ENCODE measurements at regions not wholly inside any gene's neighbourhood (a gene's known extent, or its start where the extent isn't known, plus 50 kb on each side); places are given as distances from the start of the nearest gene placed in this dataset.
"Not testable (repeated sequence)": the region's sequence is repeated elsewhere in the genome, so short reads cannot be mapped to it uniquely, and the experiment has no call there.

DNA sequence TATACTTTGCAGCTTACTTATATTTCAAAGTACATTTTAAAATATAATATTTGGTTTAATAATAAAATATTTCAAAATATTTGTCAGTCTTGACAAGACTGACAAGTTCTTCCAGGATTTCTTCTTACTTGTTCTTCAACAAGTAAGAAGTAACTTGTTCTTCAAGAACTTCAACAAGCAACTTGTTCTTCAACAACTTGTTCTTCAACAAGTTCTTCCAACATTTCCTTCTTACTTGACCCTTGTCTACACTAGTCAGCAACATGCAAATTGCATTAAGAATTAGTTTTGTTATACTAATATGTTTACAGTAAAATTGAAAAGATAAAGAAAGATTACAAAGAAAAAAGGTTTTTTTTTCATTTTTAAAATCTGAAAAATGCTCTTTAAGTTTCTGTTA lies 731.7 kb downstream of the NSUN3 start:
- intact Hi-C loops (cut with micrococcal nuclease) = no loop called here

DNA sequence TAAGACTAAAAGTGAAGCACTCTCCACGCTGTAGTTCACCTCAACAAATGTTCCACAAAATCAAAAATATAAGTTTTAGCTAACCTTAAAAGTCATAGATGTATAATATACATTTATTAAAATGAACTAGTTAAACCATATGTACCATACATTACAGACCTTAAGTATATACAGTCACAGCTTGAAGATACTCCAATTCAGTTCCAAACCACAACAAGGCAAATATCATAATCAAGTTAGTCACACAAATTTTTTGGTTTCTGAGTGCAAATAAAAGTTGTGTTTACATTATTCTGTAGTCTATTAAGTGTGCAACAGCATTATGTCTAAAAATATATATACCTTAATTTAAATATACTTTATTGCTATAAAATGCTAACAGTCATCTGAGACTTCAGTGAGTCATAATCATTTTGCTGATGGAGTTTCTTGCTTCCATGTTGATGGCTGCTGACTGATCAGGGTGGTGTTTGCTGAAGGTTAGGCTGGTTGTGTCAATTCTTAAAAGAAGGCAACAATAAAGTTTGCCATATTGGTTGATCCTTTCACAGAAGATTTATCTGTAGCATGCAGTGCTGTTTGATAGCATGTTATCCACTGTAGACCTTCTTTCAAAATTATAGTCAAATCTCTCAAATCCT lies 736.7 kb downstream of the NSUN3 start:
- intact Hi-C loops (cut with micrococcal nuclease) = no loop called here

DNA sequence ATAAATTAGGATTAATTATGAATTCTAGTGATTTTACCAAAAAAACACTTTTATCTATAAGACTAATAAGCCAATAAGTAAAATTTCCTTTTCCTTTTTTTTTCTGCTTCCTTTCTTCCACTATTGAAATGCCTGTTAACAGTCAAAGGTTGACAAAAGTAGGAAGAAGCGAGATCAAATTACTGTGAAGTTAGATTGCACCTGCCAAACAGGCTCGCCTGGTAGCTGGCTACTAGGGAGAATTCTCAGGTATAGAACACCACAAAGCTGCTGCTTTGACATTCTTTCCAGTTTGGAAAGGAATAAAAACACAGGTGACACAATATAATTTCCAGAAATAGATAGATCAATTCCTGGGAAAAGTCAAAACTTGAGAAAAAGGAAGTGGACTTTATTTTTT lies 749.0 kb downstream of the NSUN3 start:
- intact Hi-C loops (cut with micrococcal nuclease) = no loop called here

DNA sequence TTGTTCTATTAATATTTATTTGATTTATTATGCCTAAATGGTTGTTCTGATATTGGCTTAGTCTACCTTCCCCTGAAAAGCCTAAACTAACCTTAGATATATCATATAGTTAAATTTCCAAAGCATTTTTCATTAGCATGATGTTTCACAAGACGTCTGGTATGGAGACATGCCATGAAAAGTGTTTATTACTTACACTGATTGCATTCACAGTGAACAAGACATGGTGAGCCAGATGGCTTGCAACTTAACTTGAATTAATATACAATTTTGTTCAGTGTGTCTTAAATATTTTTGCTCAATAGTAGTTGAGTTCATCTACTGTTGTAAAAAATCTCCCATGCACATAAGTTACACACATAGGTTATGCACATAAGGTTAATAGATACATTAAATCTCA lies 758.4 kb downstream of the NSUN3 start:
- intact Hi-C loops (cut with micrococcal nuclease) = no loop called here

DNA sequence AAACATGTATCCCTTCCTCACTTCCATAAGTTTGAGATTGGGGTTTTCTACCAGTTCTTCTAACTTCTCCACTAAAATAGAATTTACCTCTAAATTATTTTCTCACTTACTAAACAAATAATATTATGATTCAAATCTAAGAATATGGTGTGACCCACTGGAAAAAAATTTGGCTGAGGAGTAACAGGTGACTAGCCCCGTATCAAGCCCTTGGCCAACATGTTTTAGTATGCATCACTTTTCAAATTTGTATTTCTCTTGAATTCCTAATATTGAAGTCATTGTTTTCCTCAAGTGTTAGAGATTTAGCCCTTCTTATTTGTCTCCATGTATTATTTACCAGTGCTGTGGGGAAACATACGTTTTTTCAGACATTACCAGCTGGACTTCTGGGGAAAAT lies 759.4 kb downstream of the NSUN3 start:
- intact Hi-C loops (cut with micrococcal nuclease) = no loop called here

DNA sequence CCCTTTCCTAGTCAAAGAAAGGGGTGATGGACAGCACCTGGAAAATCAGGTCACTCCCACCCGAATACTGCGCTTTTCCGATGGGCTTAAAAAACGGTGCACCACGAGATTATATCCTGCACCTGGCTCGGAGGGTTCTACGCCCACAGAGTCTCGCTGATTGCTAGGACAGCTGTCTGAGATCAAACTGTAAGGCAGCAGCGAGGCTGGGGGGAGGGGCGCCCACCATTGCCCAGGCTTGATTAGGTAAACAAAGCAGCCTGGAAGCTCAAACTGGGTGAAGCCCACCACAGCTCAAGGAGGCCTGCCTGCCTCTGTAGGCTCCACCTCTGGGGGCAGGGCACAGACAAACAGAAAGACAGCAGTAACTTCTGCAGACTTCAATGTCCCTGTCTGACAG lies 783.4 kb downstream of the NSUN3 start:
- intact Hi-C loops (cut with micrococcal nuclease) = not testable (repeated sequence)

DNA sequence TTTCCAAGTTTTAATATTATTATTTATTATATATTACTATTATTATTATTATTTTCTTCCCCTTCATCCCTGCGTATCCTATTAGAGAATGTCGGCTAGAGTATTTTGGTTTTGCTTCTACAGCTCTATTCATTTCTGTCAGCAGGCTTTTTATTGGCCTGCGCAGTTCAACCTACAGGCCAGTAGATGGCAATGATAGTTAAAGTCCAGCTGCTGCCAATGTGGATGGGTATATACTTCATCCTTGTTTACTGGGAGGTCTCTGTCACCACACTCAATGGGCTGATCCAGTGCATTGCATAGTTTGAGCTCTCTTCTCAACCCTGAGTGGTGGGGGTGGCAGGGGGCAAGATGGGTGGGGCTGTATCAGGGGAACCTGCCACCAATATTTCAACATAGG lies 799.8 kb downstream of the NSUN3 start:
- intact Hi-C loops (cut with micrococcal nuclease) = no loop called here

DNA sequence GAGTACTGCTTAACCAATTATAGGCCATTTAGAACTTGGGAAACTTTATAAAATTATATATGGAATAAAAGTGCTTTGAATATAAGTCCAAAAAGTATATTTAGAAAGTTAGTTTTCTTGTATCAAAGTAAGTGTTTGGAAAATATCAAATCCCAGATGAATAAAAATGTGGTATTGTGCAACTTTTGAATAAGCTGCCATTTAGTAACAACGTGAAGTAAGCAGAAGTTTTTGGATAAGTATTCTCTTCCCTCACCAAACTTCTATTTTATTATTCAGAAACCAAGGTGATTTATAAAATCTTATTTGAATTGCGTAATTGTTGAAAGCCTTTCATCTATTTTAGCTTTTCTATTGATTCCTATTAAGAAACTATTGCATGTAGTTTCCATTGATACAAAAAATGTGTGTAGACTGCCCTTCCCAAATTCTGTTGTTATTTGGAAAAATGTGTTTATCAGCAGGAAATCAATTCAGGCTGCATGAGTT lies 806.2 kb downstream of the NSUN3 start:
- intact Hi-C loops (cut with micrococcal nuclease) = no loop called here

DNA sequence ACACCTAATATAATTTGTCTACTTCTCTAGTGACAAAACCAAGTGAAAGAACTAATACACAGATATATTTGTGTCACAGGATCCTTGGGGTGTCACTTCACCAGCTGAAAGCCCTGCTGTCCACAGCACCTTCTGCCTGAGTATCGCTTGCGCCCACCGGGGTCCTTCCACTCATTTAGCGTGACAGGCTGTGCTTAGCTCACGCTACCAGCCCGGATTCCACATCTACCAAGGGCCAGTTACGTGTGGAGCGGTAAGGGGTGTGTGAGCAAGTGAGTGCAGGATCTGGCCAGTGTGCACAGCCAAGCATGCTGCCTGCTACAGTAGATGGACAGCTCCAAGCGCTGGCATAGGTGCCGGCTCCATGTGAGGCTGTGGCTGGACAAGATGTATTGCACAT lies 810.9 kb downstream of the NSUN3 start:
- intact Hi-C loops (cut with micrococcal nuclease) = no loop called here

DNA sequence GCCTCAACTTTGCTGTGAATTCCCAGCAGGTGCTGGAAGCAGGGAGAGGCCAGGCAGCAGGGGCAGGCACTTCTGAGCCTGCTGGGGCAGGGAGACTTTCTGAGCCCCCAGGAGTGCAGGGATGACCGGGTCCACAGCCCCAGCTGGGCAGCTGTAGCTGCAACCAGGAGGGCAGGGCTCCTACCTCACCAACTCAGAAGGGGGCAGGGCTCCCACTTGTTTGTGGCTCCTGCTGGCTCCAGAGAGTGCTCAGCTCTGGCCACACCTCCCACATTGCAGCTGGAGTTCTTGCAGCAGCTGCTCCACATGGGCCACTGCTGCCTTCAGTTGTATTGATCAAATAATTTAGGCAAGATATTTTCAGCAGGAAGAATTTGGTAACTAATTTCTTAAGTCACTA lies 812.3 kb downstream of the NSUN3 start:
- intact Hi-C loops (cut with micrococcal nuclease) = no loop called here

DNA sequence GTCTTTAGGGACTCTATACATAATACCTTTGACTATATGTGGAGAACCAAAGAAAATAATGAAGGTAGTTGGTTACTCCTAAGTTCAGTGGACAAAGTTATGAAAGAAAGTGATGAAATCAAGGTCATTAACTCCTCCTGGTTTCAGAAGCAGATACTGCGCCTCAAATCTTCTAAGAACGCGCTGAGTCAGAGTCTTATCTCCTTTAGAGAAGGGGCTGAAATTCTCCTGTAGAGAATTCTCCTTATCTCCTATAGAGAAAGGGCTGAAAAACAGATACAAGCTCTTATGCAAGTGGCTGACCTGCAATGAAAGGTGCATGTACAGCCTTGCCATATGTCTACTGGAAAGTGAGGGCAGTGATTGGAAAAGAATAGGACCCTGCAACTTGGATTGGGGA lies 824.2 kb downstream of the NSUN3 start:
- intact Hi-C loops (cut with micrococcal nuclease) = no loop called here

DNA sequence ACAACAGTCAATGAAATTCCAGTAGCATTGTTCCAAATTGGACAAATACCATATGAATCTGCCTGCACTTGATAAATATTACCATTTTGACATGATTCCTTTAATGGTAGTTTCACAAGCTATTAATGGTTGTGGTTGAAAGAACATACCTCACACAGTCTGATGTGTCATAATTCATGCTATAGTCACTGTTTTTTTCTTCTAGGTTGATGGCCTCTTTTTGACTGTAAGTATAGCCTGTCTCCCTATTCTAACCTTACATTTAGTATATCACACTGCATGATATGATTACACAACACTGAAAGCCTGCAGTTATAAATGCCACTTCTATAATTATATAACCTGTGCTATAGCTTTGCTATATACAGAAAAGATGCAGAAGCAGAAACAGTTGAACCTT lies 834.1 kb downstream of the NSUN3 start:
- intact Hi-C loops (cut with micrococcal nuclease) = no loop called here

DNA sequence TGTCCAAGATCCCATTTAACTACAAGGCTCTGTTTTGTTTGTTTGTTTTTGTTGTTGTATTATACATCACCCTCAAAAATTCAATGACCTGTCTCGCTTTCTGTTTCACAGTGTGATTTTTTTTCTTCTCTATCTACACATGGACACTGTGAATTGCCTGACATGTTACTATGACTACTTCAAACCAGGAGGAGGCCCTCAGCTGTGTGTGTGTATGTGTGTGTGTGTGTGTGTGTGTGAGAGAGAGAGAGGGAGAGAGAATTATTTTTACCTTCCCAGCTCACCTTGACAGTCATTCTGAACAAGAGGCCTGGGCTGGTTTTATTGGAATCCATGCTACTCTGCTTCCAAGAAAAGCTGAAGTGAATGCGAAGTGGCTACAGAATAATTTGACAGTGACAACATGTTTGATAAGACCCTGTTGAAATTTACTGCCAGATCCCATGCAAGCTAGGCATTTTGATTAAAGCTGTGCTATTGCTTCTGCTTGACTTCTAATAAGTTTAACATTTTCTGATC lies 841.4 kb downstream of the NSUN3 start:
- intact Hi-C loops (cut with micrococcal nuclease) = no loop called here

DNA sequence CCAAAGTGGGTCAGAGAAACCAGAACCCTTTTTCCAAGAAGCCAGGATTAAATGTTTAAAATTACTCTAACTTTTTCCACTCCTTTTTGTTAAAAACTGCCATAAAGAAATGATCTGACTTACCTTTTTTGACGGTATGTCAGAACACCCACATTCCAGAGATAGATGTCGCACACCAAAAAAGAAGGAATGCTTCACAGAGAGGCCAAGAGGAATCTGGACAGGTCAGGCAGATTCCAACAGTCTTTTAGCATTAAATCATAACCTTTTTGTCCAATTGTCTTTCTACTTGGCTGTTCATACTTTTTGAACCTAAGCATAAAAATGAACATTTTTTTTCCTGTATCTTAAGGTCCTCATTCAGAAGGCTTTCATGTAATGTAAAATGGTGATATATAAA lies 846.9 kb downstream of the NSUN3 start:
- intact Hi-C loops (cut with micrococcal nuclease) = no loop called here

DNA sequence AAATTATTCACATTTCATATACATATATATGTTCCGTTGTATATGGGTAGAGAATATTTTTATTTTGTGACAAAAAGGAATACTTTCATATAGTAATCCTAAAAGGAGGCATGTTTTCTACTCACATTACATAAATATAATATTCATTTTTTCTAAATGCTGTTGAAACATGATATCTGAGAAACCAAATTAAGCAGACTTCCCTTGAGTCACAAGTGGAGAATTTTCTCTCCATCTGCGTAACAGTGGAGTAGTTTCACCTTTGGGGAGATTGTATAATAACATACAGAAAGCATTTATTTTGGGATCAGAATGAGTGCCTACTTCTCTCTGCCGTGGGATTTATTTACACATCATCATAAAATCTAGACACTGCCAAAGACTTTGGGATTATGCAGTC lies 849.8 kb downstream of the NSUN3 start:
- intact Hi-C loops (cut with micrococcal nuclease) = no loop called here

DNA sequence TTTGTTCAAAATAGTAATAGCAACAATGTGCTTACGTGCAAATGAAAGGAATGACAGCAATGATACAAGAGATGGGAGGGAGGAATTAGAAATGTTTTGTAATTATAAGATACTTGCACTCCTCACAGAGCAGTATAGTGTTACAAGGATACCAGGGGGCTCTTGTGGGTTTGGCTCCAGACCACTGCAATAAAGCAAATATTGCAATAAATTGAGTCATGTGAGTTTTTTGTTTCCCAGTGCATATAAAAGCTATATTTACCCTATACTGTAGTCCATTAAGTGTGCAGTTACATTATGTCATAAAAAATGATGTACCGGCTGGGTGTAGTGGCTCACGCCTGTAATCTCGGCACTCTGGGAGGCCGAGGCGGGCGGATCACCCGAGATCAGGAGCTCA lies 864.3 kb downstream of the NSUN3 start:
- intact Hi-C loops (cut with micrococcal nuclease) = no loop called here

DNA sequence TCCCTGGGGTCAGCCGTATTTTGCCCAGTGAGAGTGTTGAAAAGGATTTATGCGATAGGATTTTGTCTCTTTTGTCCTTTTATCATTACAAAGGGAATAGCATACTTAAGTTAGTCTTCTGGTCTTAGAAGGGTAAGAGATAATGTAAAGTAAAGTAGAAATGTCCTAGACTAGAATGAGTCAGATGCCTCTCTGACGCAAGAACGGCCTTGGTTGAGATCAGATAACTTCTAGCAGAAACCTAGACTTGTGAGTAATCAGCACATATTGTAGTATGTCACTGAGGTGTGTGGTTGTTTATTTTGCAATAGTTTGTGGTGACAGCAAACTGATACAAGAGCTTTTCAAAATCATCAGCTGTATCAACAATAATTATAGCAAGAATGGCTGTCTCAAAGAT lies 866.1 kb downstream of the NSUN3 start:
- intact Hi-C loops (cut with micrococcal nuclease) = no loop called here

DNA sequence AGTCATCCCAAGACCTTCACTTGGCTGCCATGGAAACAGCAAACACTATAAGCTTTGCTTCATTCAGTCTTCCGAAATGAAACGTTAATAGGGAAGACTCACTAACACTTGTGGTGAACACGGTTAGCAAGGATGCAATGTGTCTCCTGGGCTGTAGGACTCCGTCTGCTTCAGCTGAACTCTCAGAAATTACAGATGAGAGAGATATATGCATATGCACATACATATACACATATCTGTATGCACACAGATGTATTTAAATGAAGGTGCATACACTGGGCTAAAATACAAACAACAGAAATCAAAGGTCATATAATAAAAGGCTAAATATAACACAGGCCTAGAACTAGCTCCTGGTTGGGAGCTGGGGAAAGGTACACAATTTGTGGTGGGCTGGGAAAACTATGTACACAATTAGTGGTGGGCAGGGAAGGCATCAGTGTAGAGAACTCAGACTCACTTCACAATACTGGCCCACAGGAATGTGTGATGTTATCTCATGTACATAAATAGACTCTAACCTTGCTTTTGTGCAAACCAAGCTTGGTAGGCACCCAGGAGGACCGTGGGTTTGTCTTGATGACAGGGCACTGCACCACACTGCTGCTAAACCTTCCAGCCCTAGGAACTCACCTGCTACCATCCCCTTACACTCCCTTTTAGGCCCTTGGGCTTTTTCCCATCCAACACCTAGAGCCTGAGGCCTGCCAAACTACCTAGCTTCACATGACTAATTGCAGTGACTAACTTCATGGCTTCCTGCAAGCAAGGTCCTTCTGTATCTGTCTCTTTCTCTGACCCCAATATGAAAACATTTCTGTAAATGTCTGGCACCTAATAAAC lies 873.1 kb downstream of the NSUN3 start:
- intact Hi-C loops (cut with micrococcal nuclease) = no loop called here

DNA sequence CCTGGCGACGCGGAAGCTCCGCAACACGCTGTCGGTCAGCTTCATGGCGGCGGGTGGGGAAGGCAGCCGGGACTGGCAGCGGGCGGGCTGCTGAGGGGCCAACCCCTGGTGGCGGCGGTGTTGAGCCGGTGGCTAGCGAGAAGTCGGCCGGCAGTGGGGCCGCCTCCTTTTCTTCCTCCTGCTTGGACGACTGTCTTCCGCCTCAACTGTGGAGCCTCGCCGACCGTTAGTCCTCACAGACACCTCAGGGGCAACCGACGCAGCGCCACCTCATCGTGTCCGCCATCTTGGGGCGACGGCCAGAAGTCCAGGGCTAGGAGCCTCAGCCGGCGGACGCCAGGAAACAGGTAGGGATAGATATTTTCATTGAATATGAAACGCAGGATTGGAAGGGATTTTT lies 875.1 kb downstream of the NSUN3 start:
- intact Hi-C loops (cut with micrococcal nuclease) = no loop called here

DNA sequence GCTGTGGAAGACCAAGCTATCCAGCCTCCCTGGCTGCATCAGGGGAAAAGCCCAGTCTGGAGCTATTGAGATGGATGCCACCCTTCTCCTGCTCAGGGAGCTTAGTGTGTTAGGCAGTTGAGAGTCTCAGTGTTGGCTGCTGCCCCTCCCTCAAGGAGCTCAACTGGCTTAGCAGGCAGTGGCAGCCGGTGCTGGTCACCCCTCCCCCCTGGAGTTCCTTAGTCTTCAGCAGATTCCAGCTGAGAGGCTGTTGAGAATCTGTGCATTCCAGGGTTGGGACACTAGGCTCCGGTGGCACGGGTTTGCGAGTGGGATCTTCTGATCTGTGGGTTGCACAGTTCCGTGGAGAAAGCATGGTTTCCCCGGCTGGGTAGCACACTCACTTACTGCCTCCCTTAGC lies 883.8 kb downstream of the NSUN3 start:
- intact Hi-C loops (cut with micrococcal nuclease) = no loop called here

DNA sequence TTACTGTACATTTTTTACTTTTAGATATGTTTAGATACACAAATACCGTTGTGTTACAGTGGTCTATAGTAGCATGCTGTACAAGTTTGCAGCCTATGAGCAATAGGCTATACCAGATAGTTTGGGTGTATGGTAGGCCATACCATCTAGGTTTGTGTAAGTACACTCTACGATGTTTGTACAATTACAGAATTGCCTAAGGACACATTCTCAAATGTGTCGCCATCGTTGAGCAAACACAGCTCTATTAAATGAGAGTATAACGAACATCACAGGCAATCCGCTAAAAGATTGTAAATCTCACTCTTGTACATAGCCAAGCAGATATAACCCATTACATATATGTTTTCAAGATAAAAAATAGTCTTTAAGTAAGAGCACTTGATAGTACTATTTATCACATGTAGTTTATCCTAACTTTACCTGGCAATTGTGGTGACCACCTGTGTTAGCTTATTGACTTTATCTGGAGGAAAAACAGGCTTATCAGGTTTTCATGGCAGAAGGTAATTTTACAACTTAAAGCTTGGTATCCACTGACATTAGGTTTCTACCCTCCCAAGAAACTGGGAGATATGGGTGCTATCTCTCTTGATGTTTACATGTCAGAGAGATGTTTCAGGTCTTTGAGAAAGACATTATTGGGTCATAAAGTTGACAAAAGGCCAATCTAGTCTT lies 898.7 kb downstream of the NSUN3 start:
- intact Hi-C loops (cut with micrococcal nuclease) = no loop called here

DNA sequence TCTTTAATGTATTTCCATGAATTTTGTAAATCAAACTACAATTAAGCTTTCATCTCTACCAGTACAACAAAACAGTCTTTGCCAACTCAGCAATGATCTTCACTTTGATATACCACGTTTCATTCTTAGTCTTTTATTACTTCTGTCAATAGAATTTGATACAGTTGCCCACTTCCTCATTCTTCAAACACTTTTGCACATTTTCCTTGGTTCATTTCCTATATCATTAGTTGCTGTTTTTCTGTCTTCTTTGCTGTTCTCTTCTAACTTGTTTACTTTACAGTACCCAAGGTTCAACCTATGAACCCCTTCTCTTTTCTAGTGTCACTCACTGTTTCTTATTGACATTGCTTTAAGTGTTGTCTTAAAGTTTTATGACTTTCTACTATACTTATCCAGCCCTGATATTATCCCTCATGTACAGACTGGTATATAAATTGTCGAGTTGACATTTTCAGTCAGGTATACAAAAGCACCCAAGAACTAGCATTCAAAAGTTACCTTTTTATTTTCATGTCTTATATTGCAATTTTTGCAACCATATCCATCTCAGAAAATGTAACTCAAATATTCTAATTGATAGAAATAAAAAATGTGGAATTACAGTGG lies 903.1 kb downstream of the NSUN3 start:
- intact Hi-C loops (cut with micrococcal nuclease) = no loop called here
